ENCODE measurements at regions not wholly inside any gene's neighbourhood (a gene's known extent, or its start where the extent isn't known, plus 50 kb on each side); places are given as distances from the start of the nearest gene placed in this dataset.

DNA sequence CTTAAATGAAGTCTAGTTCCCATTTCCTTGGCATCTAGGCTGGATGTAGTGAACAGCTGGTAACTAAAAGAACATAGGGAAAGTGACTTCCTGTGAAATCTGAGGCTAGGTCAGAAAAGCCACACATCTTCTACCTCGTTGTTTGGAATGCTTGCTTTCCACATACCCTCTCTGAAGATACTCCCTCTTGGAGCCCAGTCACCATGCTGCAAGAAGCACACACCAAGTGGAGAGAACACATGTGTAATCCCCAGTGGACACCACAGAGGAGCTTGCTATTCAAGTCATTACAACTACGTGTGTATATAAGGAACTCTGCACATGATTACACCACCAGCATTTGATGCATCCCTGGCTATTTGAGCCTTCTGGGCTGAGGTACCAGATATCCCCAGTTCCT lies 125.9 kb downstream of the RGS21 start:
- TF ChIP-seq, protein P1, sequence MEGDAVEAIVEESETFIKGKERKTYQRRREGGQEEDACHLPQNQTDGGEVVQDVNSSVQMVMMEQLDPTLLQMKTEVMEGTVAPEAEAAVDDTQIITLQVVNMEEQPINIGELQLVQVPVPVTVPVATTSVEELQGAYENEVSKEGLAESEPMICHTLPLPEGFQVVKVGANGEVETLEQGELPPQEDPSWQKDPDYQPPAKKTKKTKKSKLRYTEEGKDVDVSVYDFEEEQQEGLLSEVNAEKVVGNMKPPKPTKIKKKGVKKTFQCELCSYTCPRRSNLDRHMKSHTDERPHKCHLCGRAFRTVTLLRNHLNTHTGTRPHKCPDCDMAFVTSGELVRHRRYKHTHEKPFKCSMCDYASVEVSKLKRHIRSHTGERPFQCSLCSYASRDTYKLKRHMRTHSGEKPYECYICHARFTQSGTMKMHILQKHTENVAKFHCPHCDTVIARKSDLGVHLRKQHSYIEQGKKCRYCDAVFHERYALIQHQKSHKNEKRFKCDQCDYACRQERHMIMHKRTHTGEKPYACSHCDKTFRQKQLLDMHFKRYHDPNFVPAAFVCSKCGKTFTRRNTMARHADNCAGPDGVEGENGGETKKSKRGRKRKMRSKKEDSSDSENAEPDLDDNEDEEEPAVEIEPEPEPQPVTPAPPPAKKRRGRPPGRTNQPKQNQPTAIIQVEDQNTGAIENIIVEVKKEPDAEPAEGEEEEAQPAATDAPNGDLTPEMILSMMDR (optimal IDR thresholded peaks at IDR 0.05 in 1 of 3, IDR thresholded peaks at IDR 0.05 in 1 of 3, conservative IDR thresholded peaks at IDR 0.05 in 1 of 3; ENCODE audit: extremely low read depth in 1 of 3, insufficient read depth in 2 of 3, low read length in 3 of 3): no peak
- no peak for TF ChIP-seq EZH2 (IDR thresholded peaks at IDR 0.05; ENCODE audit: low read length)

Data from keratinocyte (primary cell).